ENCODE measurements at regions not wholly inside any gene's neighbourhood (a gene's known extent, or its start where the extent isn't known, plus 50 kb on each side); places are given as distances from the start of the nearest gene placed in this dataset.

- DNase-seq: no peak
These were observed 150.3 kb upstream of the VANGL1 start for GRCh38 chr1:115491298-115492018.

GRCh38 chr1:115479055-115479482 is 141.0 kb upstream of the NGF start:
- no peak for DNase-seq

DNA sequence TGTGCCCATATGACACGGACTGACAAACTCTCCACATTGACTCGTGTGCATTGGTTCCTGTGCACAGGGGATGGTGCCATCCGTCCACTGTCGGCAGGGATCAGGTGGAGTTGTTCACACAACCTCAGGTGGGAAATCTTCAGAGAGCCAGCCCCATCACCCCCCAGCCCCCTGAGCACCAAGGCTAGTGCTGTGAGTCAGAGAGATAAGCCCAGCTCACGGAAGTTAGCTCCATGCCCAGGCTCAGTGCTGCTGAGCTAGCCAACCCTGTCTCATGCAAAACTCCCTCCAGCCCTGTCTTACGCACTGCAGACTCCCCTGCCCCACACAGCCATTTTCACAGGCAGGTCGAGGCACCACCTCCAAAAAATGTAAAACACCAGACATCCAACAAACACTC is 139.0 kb upstream of the NGF start:
- no peak for DNase-seq

GRCh38 chr1:115476616-115477015 is 138.6 kb upstream of the NGF start:
- no peak for DNase-seq

GRCh38 chr1:115475901-115476300 is 137.9 kb upstream of the NGF start:
- DNase-seq: no peak

DNA sequence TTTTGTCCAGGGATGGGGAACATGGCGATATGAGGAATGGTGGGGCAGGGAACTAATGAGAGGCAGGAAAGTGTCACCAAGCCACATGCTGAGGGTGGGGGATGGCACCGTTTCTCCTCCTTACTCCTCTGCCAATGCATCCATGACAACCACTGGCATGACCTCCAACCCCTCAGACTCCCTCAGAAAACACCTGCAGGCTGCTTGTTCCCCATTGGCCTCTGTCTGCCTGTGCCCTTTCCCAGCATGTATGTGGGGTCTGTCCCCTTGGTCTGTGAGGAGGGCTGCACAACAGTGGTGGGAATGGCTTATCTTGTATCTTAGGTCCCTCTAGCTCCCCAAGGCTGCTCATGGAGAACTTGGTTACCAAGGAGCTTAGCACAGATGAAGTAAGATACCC is 137.2 kb upstream of the NGF start:
- no peak for DNase-seq

GRCh38 chr1:115473986-115474565 is 136.0 kb upstream of the NGF start:
- no peak for DNase-seq

- DNase-seq: peak; percentile 22
These were observed 131.8 kb upstream of the NGF start for GRCh38 chr1:115469703-115470476.

DNA sequence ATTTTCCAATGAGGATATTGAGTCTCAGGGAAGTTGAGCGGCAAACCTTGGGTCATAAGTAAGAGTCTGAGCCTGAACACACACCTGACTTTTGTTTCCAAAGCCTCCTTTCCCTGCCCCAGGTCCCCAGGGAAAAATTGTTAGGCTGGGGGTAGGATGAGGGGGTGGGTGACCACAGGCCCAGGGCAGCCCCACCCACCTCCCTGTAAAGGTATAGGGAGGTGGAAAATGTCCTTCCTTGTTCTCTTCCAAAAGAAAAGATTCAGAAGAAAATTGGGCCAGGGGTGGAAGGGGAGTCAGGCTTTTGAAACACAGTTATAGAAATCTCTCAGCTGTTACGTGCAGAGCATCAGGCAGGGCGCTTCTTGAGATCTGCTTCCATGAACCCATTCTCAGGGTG is 129.7 kb upstream of the NGF start:
- no peak for DNase-seq

- DNase-seq: no peak
These were observed 129.1 kb upstream of the NGF start for GRCh38 chr1:115467196-115467595.

GRCh38 chr1:115466433-115466832 is 128.4 kb upstream of the NGF start:
- DNase-seq: no peak

GRCh38 chr1:115465802-115466363 is 127.8 kb upstream of the NGF start:
- DNase-seq: no peak

- no peak for DNase-seq
These were observed 125.3 kb upstream of the NGF start for GRCh38 chr1:115463347-115463746.

DNA sequence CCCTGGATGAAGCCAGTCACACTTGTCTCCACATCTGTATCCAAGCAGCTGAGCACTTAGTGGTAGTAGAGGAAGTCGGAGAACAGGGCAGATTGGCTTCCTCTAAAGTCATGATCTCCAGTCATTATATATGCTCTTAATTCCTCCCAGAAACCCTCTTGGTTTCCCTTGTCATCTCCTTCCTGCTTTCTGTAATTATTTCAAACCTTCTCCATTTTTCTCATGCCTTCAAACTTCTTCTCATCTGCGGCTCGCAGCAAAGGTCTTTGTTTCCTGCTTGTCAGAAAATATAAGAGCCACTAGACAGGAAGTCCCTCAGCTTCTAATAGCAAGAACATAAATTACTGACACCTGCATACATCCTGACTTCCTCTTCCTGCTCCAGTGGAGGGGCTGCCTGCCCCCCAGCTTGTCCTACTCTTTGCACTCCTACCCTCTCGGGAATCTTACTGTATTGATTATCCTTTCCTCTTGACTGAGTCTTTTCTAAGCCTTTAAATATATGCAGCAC is 124.6 kb upstream of the NGF start:
- no peak for DNase-seq

DNA sequence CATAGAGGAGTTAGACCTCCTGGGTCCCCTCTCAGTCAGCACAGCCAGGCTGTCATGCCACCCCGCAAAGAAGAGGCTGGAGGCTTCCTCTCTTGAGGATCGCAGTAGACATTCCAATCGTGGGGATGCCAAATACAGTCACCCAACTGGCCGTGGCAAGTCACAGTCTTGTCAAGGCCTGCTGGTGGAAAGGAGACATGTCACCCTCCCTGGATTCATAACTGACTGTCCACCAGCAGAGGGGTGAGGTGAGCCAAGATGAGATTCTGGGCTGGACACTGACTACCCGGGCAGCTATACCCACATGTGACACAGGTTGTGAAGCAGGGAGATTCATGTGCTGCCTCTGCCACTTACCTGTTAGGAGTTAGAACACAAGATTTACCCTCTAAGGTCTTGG is 123.5 kb upstream of the NGF start:
- DNase-seq: no peak

DNA sequence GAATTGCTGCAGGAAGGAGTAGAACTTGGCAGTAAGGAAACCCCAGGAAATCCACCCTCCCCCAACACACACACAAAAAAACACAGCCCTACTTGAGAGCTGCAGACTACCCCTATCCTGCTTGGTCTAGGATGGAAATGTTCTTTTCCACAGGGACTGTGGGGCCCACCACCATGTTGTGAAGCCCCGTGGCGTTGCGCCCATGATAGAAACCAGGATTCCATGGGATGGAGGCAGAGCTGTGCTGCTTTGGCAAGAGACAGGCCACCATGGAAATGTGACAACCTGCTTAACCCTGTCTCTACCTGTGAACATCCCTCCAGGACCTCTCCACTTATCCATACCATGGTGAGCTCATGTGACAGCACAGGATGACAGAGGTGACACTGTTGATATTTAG is 121.1 kb upstream of the NGF start:
- DNase-seq: no peak

GRCh38 chr1:115458426-115459114 is 120.5 kb upstream of the NGF start:
- DNase-seq: no peak

GRCh38 chr1:115457289-115457688 is 119.2 kb upstream of the NGF start:
- no peak for DNase-seq

GRCh38 chr1:115456441-115456961 is 118.5 kb upstream of the NGF start:
- no peak for DNase-seq

DNA sequence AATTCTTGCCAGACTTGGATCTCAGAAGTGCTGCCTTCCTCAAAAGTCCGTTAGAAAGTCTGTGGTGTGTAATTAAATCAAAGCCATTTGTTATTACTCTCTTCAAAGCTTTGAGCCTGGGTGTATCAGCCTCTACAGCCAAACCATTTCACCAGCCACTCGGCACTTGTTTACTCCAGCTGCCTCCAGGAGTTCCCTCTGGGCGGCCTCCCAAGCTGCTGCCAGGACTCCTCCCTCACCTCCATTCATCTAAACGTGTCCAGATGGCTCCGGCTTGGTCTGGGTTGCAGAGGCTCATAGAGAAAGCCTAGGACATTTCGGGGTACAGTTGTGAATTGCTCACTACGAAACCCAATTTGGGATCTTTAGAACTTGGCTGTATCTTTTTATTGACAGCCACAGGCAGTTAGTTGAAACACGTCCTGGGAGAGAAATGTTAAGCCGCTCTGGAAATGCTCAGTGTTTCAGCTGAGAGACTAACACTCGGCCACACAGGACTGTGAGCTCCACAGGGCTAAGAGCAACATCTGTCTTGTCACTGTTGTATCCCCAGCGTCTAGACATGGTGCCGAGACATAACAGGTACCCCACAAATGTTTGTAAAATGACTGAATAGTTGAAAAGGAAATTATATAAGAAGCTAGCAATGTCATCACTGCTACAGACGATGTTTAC is 116.9 kb upstream of the NGF start:
- no peak for DNase-seq

DNA sequence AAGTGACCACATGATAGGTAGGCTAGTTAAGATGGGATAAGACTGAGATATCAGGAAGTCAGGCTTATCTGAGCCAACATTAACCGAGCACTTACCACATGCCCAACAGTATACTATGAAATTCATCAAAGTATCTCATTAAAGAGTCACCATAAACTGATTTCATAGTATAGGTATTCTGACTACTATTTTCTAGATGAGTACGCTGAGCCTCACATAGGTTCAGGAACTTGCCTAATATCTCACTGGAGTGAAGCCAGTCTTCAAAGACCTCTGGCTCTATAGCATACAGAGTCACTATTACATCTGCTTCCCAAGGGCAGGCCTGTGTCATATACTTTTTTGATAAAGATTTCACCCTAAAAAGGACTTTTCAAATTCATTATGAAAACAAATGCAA is 115.6 kb upstream of the NGF start:
- no peak for DNase-seq

Data from stimulated activated CD4-positive, alpha-beta T cell treated with anti-CD3 and anti-CD28 coated beads, Interleukin-4, amount 100 ng/mL, for 1 hour (primary cell).